OCI-LY1 (cell line): ENCODE measurements at regions not wholly inside any gene's neighbourhood (a gene's known extent, or its start where the extent isn't known, plus 50 kb on each side); places are given as distances from the start of the nearest gene placed in this dataset.

ENCODE experiments used
- CTCF ChIP-seq: fragments of 200-600 bp; sonication (generic), shearing (Covaris generic); IDR thresholded peaks from 2 replicates; pipeline ENCODE4 v1.5.1; 2017; ENCODE audit warnings: mild to moderate bottlenecking, antibody characterized with exemption, low read length, moderate library complexity, mixed read lengths
- EZH2 ChIP-seq: fragments of 200-600 bp; sonication (generic), shearing (Covaris generic); IDR thresholded peaks from 2 replicates; pipeline ENCODE4 v1.8.0; 2017; ENCODE audit warnings: borderline replicate concordance, mixed run types, mild to moderate bottlenecking, antibody characterized with exemption, low read length, moderate library complexity, mixed read lengths

GRCh38 chr4:187479511-187479910 lies 516.1 kb upstream of the ZFP42 start:
- TF ChIP-seq CTCF (no peak), EZH2 (no peak)
